SK-N-SH (cell line): ENCODE measurements at regions not wholly inside any gene's neighbourhood (a gene's known extent, or its start where the extent isn't known, plus 50 kb on each side); places are given as distances from the start of the nearest gene placed in this dataset.

Source experiments
- CTCF ChIA-PET: fragments of 300-600, 350-600 bp; formaldehyde crosslinking; extraction: SDS; loops from one replicate; lab custom pipeline; 2021; lab: Yijun Ruan, JAX
- POLR2A ChIA-PET: fragments of 350-600 bp; sonication (Branson Sonifier 250); formaldehyde crosslinking; extraction: SDS; loops from one replicate; lab custom pipeline; 2020; ENCODE audit warnings: antibody characterized with exemption, inconsistent platforms; lab: Yijun Ruan, JAX
- DNase-seq: peaks from one replicate; pipeline ENCODE4 v3.0.0; 2012
- H2AFZ ChIP-seq: fragments of 200-600 bp; sonication (generic); 2 replicates; pipeline ENCODE4 v1.8.1; 2016; ENCODE audit warnings: antibody characterized with exemption, mild to moderate bottlenecking, low read depth
- H3F3A ChIP-seq: fragments of 200-600 bp; sonication (generic); replicated peaks from 2 replicates; pipeline ENCODE3; 2016; ENCODE audit warnings: antibody characterized with exemption, mild to moderate bottlenecking; ENCODE audit not compliant: insufficient read depth
- H3K27ac ChIP-seq, 2 experiments: fragments of 200-500 bp in 1 of 2; fragments of 200-600 bp in 1 of 2; sonication (Bioruptor generic) in 1 of 2; sonication (generic), shearing (Covaris generic) in 1 of 2; 2 replicates each; pipeline versions ENCODE4 v1.5.1 to v1.6.1; 2014 to 2016; ENCODE audit warnings: low read depth in 2 of 2, inconsistent platforms in 1 of 2, low read length in 1 of 2, mild to moderate bottlenecking in 1 of 2, mixed read lengths in 1 of 2
- H3K27me3 ChIP-seq: fragments of 200-600 bp; sonication (generic), shearing (Covaris generic); 2 replicates; pipeline ENCODE4 v1.6.1; 2016; ENCODE audit warnings: mixed run types; ENCODE audit not compliant: insufficient read depth
- H3K36me3 ChIP-seq, 2 experiments: fragments of 200-500 bp in 1 of 2; fragments of 200-600 bp in 1 of 2; sonication (Bioruptor generic) in 1 of 2; sonication (generic) in 1 of 2; replicated peaks in 1 of 2; 2 replicates each; pipeline versions ENCODE3 to v1.5.1; 2014 to 2016; ENCODE audit warnings: low read length in 1 of 2, mild to moderate bottlenecking in 1 of 2; ENCODE audit not compliant: insufficient read depth in 2 of 2, control insufficient read depth in 1 of 2
- H3K4me1 ChIP-seq, 2 experiments: fragments of 200-500 bp in 1 of 2; fragments of 200-600 bp in 1 of 2; sonication (Bioruptor generic) in 1 of 2; sonication (generic), shearing (Covaris generic) in 1 of 2; 2 replicates each; pipeline versions ENCODE4 v1.5.1 to v1.6.1; 2014 to 2016; ENCODE audit warnings: low read depth in 1 of 2, low read length in 1 of 2, mixed run types in 1 of 2; ENCODE audit not compliant: insufficient read depth in 2 of 2, control insufficient read depth in 1 of 2
- H3K4me2 ChIP-seq: fragments of 200-600 bp; sonication (generic), shearing (Covaris generic); 2 replicates; pipeline ENCODE4 v1.6.1; 2017; ENCODE audit warnings: mixed run types
- H3K4me3 ChIP-seq, 2 experiments: fragments of 200-500 bp in 1 of 2; fragments of 200-600 bp in 1 of 2; sonication (Bioruptor generic) in 1 of 2; sonication (generic), shearing (Covaris generic) in 1 of 2; 2 replicates each; pipeline versions ENCODE4 v1.5.1 to v1.8.1; 2014 to 2016; ENCODE audit warnings: low read depth in 2 of 2, inconsistent platforms in 1 of 2, low read length in 1 of 2, mild to moderate bottlenecking in 1 of 2, mixed read lengths in 1 of 2, moderate library complexity in 1 of 2
- H3K79me2 ChIP-seq: fragments of 200-600 bp; sonication (generic); 2 replicates; pipeline ENCODE4 v1.8.1; 2017; ENCODE audit warnings: mild to moderate bottlenecking; ENCODE audit not compliant: insufficient read depth
- H3K9ac ChIP-seq: fragments of 200-600 bp; sonication (generic); 2 replicates; pipeline ENCODE4 v1.6.1; 2017; ENCODE audit warnings: mixed run types
- H3K9me2 ChIP-seq: fragments of 200-600 bp; sonication (generic); 2 replicates; pipeline ENCODE4 v1.6.1; 2017; ENCODE audit warnings: mixed run types
- H3K9me3 ChIP-seq: fragments of 200-600 bp; sonication (generic); 2 replicates; pipeline ENCODE4 v1.6.1; 2017; ENCODE audit warnings: mixed run types, mild to moderate bottlenecking, moderate library complexity
- H4K20me1 ChIP-seq: fragments of 200-600 bp; sonication (generic); 2 replicates; pipeline ENCODE4 v1.6.1; 2017; ENCODE audit warnings: mild to moderate bottlenecking, mixed run types; ENCODE audit not compliant: insufficient read depth
- CHD2 ChIP-seq: fragments of 150-350 bp; IDR thresholded peaks from 2 replicates; pipeline ENCODE4 v1.6.1; 2018; ENCODE audit warnings: low read length; ENCODE audit not compliant: partially characterized antibody
- EP300 ChIP-seq, 2 experiments: IDR thresholded peaks; 2 replicates each; pipeline versions ENCODE4 v1.4.0 to v1.6.1; 2012; ENCODE audit warnings: borderline replicate concordance in 1 of 2, low read depth in 1 of 2, low read length in 1 of 2
- EZH2phosphoT487 ChIP-seq: fragments of 200-600 bp; sonication (generic); IDR thresholded peaks from 2 replicates; pipeline ENCODE4 v1.6.1; 2017; ENCODE audit warnings: low read depth, mixed run types, mild to moderate bottlenecking, antibody characterized with exemption, moderate library complexity, borderline replicate concordance
- FOXJ3 ChIP-seq: sonication (generic); formaldehyde crosslinking; IDR thresholded peaks from 2 replicates; pipeline ENCODE4 v1.5.1; 2020; ENCODE audit warnings: mild to moderate bottlenecking, missing genetic modification reagents
- FOXM1 ChIP-seq: IDR thresholded peaks from 2 replicates; pipeline ENCODE4 v1.4.0; 2012; ENCODE audit warnings: low read depth, mild to moderate bottlenecking
- GABPA ChIP-seq: IDR thresholded peaks from 2 replicates; pipeline ENCODE4 v1.4.0; 2012; ENCODE audit warnings: low read depth, mild to moderate bottlenecking
- GATA2 ChIP-seq: sonication (generic); formaldehyde crosslinking; IDR thresholded peaks from 2 replicates; pipeline ENCODE4 v1.5.0; 2020; ENCODE audit warnings: mild to moderate bottlenecking, missing genetic modification reagents
- MEF2A ChIP-seq: IDR thresholded peaks from 2 replicates; pipeline ENCODE4 v1.4.0; 2012; ENCODE audit warnings: low read depth, borderline replicate concordance
- MXI1 ChIP-seq: IDR thresholded peaks from 2 replicates; pipeline ENCODE4 v1.6.1; 2012; ENCODE audit warnings: mild to moderate bottlenecking, low read depth, low read length, improper control_type of control experiment
- NFIC ChIP-seq: IDR thresholded peaks from 2 replicates; pipeline ENCODE4 v1.4.0; 2012; ENCODE audit warnings: borderline replicate concordance
- RAD21 ChIP-seq: IDR thresholded peaks from 2 replicates; pipeline ENCODE4 v1.6.1; 2012; ENCODE audit warnings: mild to moderate bottlenecking, low read length
- RCOR1 ChIP-seq: fragments of 150-350 bp; IDR thresholded peaks from 2 replicates; pipeline ENCODE4 v1.6.1; 2017; ENCODE audit warnings: antibody characterized with exemption, low read length
- RFX5 ChIP-seq: IDR thresholded peaks from 2 replicates; pipeline ENCODE4 v1.6.1; 2012; ENCODE audit warnings: mild to moderate bottlenecking, improper control_type of control experiment, low read length
- SIN3A ChIP-seq: IDR thresholded peaks from 2 replicates; pipeline ENCODE4 v1.6.1; 2012; ENCODE audit warnings: low read depth, mild to moderate bottlenecking, low read length, moderate library complexity, borderline replicate concordance
- YY1 ChIP-seq: IDR thresholded peaks from 2 replicates; pipeline ENCODE4 v1.4.0; 2012; ENCODE audit warnings: low read depth, mild to moderate bottlenecking
- WGBS: methylation state at CpG from one replicate; pipeline ENCODE4 v1.1.6; 2017; ENCODE audit warnings: low lambda C conversion rate; 5-methylcytosine and 5-hydroxymethylcytosine counted together
- TF ChIP-seq, protein P1 (sequence below): IDR thresholded peaks from 2 replicates; pipeline ENCODE4 v1.6.1; 2012; ENCODE audit warnings: mild to moderate bottlenecking, low read depth, low read length, moderate library complexity
- TF ChIP-seq, protein P2 (sequence below): fragments of 150-350 bp; IDR thresholded peaks from 2 replicates; pipeline ENCODE4 v1.6.1; 2017; ENCODE audit warnings: antibody characterized with exemption, low read length, low read depth, borderline replicate concordance
- TF ChIP-seq, protein P3 (sequence below): IDR thresholded peaks from 2 replicates; pipeline ENCODE4 v1.4.0; 2012; ENCODE audit warnings: low read depth, borderline replicate concordance
- TF ChIP-seq, protein P4 (sequence below): fragments of 200-600 bp; sonication (generic); IDR thresholded peaks from 2 replicates; pipeline ENCODE4 v1.6.1; 2017; ENCODE audit warnings: antibody characterized with exemption, mild to moderate bottlenecking, moderate library complexity
- TF ChIP-seq, protein P5 (sequence below): IDR thresholded peaks from 2 replicates; pipeline ENCODE4 v1.4.0; 2012; ENCODE audit warnings: low read depth, borderline replicate concordance

DNA sequence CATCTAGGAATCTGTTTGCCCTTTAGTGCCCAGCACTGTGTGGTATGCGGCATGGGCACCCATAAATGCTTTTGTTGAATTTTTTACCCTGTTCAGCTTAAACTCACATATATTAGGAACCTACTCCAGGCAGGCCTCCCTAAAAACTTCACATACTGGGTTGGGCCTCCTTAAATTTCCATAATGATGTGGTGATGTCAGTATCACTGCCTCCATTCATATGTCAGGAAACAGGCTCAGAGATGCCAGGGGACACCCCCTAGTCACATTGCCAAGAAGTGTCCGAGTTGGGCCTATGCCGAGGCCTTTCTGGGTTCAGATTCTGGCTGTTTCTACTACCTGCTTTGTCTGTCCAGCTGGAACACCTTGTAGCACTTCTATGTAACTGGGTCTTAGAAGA lies 55.7 kb upstream of the RUNX3 start:
- 59% methylated on average over 3 of the region's 3 CpGs for WGBS
- Histone ChIP-seq H4K20me1 (no peaks in the 10 kb centered on the region), H3K9me3 (no peaks in the 10 kb centered on the region), H2AFZ (no peak overlapping the region), H3K27ac (no peak overlapping the region), H3F3A (no peaks in the 10 kb centered on the region), H3K4me3 (no peak overlapping the region), H3K4me2 (no peak overlapping the region), H3K9me2 (no peaks in the 10 kb centered on the region), H3K9ac (no peak overlapping the region), H3K4me1 (no peaks in the 10 kb centered on the region; a peak in 1 of 4 replicates), H3K79me2 (no peaks in the 10 kb centered on the region), H3K27me3 (peaks cover 24% of the 10 kb centered on the region), H3K36me3 (no peaks in the 10 kb centered on the region)
- no peak for TF ChIP-seq YY1
- TF ChIP-seq, protein P1, sequence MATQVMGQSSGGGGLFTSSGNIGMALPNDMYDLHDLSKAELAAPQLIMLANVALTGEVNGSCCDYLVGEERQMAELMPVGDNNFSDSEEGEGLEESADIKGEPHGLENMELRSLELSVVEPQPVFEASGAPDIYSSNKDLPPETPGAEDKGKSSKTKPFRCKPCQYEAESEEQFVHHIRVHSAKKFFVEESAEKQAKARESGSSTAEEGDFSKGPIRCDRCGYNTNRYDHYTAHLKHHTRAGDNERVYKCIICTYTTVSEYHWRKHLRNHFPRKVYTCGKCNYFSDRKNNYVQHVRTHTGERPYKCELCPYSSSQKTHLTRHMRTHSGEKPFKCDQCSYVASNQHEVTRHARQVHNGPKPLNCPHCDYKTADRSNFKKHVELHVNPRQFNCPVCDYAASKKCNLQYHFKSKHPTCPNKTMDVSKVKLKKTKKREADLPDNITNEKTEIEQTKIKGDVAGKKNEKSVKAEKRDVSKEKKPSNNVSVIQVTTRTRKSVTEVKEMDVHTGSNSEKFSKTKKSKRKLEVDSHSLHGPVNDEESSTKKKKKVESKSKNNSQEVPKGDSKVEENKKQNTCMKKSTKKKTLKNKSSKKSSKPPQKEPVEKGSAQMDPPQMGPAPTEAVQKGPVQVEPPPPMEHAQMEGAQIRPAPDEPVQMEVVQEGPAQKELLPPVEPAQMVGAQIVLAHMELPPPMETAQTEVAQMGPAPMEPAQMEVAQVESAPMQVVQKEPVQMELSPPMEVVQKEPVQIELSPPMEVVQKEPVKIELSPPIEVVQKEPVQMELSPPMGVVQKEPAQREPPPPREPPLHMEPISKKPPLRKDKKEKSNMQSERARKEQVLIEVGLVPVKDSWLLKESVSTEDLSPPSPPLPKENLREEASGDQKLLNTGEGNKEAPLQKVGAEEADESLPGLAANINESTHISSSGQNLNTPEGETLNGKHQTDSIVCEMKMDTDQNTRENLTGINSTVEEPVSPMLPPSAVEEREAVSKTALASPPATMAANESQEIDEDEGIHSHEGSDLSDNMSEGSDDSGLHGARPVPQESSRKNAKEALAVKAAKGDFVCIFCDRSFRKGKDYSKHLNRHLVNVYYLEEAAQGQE = no peak
- TF ChIP-seq RFX5 = no peak
- TF ChIP-seq FOXJ3 = no peak
- TF ChIP-seq EZH2phosphoT487 = no peak
- TF ChIP-seq MXI1 = no peak
- TF ChIP-seq MEF2A = no peak
- TF ChIP-seq, protein P2, sequence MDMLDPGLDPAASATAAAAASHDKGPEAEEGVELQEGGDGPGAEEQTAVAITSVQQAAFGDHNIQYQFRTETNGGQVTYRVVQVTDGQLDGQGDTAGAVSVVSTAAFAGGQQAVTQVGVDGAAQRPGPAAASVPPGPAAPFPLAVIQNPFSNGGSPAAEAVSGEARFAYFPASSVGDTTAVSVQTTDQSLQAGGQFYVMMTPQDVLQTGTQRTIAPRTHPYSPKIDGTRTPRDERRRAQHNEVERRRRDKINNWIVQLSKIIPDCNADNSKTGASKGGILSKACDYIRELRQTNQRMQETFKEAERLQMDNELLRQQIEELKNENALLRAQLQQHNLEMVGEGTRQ = no peak
- TF ChIP-seq, protein P3, sequence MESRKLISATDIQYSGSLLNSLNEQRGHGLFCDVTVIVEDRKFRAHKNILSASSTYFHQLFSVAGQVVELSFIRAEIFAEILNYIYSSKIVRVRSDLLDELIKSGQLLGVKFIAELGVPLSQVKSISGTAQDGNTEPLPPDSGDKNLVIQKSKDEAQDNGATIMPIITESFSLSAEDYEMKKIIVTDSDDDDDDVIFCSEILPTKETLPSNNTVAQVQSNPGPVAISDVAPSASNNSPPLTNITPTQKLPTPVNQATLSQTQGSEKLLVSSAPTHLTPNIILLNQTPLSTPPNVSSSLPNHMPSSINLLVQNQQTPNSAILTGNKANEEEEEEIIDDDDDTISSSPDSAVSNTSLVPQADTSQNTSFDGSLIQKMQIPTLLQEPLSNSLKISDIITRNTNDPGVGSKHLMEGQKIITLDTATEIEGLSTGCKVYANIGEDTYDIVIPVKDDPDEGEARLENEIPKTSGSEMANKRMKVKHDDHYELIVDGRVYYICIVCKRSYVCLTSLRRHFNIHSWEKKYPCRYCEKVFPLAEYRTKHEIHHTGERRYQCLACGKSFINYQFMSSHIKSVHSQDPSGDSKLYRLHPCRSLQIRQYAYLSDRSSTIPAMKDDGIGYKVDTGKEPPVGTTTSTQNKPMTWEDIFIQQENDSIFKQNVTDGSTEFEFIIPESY = no peak
- TF ChIP-seq, protein P4, sequence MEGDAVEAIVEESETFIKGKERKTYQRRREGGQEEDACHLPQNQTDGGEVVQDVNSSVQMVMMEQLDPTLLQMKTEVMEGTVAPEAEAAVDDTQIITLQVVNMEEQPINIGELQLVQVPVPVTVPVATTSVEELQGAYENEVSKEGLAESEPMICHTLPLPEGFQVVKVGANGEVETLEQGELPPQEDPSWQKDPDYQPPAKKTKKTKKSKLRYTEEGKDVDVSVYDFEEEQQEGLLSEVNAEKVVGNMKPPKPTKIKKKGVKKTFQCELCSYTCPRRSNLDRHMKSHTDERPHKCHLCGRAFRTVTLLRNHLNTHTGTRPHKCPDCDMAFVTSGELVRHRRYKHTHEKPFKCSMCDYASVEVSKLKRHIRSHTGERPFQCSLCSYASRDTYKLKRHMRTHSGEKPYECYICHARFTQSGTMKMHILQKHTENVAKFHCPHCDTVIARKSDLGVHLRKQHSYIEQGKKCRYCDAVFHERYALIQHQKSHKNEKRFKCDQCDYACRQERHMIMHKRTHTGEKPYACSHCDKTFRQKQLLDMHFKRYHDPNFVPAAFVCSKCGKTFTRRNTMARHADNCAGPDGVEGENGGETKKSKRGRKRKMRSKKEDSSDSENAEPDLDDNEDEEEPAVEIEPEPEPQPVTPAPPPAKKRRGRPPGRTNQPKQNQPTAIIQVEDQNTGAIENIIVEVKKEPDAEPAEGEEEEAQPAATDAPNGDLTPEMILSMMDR = no peak
- TF ChIP-seq EP300 (IDR thresholded peaks at IDR 0.05; ENCODE audit: borderline replicate concordance in 1 of 2, low read depth in 1 of 2, low read length in 1 of 2) = no peak
- TF ChIP-seq NFIC = no peak
- TF ChIP-seq FOXM1 = no peak
- TF ChIP-seq SIN3A = no peak
- no peak for TF ChIP-seq GABPA
- TF ChIP-seq GATA2 = no peak
- TF ChIP-seq CHD2 = no peak
- TF ChIP-seq RCOR1 = no peak
- TF ChIP-seq, protein P5, sequence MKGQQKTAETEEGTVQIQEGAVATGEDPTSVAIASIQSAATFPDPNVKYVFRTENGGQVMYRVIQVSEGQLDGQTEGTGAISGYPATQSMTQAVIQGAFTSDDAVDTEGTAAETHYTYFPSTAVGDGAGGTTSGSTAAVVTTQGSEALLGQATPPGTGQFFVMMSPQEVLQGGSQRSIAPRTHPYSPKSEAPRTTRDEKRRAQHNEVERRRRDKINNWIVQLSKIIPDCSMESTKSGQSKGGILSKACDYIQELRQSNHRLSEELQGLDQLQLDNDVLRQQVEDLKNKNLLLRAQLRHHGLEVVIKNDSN = no peak
- TF ChIP-seq RAD21 = no peak
- no peak for DNase-seq
- POLR2A ChIA-PET = no interaction called here
- CTCF ChIA-PET = no interaction called here
